HepG2 (cell line): ENCODE measurements at regions not wholly inside any gene's neighbourhood (a gene's known extent, or its start where the extent isn't known, plus 50 kb on each side); places are given as distances from the start of the nearest gene placed in this dataset.

Source experiments
- CBX5 ChIP-seq: sonication (generic); formaldehyde crosslinking; IDR thresholded peaks from 2 replicates; pipeline ENCODE4 v1.4.0; 2020; ENCODE audit warnings: missing genetic modification reagents, borderline replicate concordance
- FOXJ3 ChIP-seq: sonication (generic); formaldehyde crosslinking; IDR thresholded peaks from 2 replicates; pipeline ENCODE4 v1.4.0; 2020; ENCODE audit warnings: missing genetic modification reagents, mild to moderate bottlenecking, borderline replicate concordance
- MTF1 ChIP-seq: sonication (generic); formaldehyde crosslinking; IDR thresholded peaks from 2 replicates; pipeline ENCODE4 v1.5.0; 2020; ENCODE audit warnings: missing genetic modification reagents
- ZNF33B ChIP-seq: sonication (generic); formaldehyde crosslinking; IDR thresholded peaks from 2 replicates; pipeline ENCODE4 v1.5.1; 2020; ENCODE audit warnings: mild to moderate bottlenecking, missing genetic modification reagents
- ZNF800 ChIP-seq: sonication (generic); formaldehyde crosslinking; IDR thresholded peaks from 2 replicates; pipeline ENCODE4 v1.4.0; 2020; ENCODE audit warnings: missing genetic modification reagents

GRCh38 chr12:23197266-23197665, 572.3 kb downstream of the ETNK1 start:
- no peak for TF ChIP-seq CBX5 (CRISPR knock-in tag)
- no peak for TF ChIP-seq ZNF800 (CRISPR knock-in tag)
- TF ChIP-seq MTF1 = no peak
- TF ChIP-seq FOXJ3 = no peak
- no peak for TF ChIP-seq ZNF33B (CRISPR knock-in tag)
